Vagina (tissue), 2 donors: ENCODE measurements at regions not wholly inside any gene's neighbourhood (a gene's known extent, or its start where the extent isn't known, plus 50 kb on each side); places are given as distances from the start of the nearest gene placed in this dataset.

Source experiments
- CTCF ChIP-seq, 3 experiments: fragments of 450-650 bp in 2 of 3; fragments of 200-600 bp in 1 of 3; sonication (generic) in 1 of 3; IDR thresholded peaks; one replicate each; pipeline ENCODE4 v1.5.1; 2017 to 2019; ENCODE audit warnings: antibody characterized with exemption in 3 of 3, mild to moderate bottlenecking in 2 of 3, moderate library complexity in 2 of 3
- POLR2AphosphoS5 ChIP-seq, 2 donors: sonication (generic); formaldehyde crosslinking; IDR thresholded peaks; one replicate each; pipeline ENCODE4 v1.9.0; 2017; ENCODE audit warnings: antibody characterized with exemption in 2 of 2, mild to moderate bottlenecking in 2 of 2, low read depth in 1 of 2; ENCODE audit not compliant: insufficient read depth in 1 of 2

DNA sequence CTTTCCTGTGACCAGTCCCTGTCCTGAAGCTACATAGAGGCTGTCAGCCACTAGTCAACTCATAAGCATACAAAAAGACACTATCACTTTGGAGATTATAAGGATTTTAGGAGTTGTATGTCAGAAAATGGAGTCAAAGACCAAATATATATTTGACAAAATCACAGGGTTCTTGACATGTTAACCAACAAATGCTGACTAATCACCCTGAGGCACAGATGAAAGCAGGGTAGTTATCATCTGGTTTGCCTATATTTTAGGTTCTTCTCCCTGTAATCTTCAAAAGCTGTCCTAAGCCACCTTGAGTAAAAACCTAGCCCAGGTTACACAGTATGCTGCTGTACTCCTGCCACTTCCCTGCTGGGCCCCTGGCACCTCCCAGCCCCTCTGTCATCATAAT, 64.7 kb upstream of the ERCC6L2 start:
- TF ChIP-seq POLR2AphosphoS5 (IDR thresholded peaks at IDR 0.05; ENCODE audit: insufficient read depth in 1 of 2, low read depth in 1 of 2), result no peak
- no peak for TF ChIP-seq CTCF (IDR thresholded peaks at IDR 0.05)
